ENCODE measurements at regions not wholly inside any gene's neighbourhood (a gene's known extent, or its start where the extent isn't known, plus 50 kb on each side); places are given as distances from the start of the nearest gene placed in this dataset.

DNA sequence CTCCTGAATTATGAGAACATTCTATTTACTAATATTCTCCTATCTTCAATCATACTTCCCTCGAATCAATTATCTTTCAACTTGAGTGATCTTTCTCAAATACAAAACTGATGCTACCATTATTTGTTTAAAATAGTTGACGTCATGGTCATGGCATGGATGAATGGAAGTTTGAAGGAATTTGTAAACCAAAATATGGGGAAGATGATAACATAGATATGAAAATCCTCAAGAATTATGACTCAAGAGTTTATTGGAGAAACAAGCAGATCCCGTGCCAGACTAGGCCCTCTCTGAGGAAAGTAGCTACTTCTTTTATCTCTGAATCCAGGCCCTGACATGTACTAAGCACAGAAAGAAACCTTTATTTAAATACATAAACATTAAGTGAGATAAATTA, 270.4 kb upstream of the MC4R start:
- Histone ChIP-seq H3K27me3 (ENCODE audit: control insufficient read depth in 2 of 2, insufficient read depth in 2 of 2, low read length in 2 of 2) (no peaks in the 10 kb centered on the region), H3K4me1 (replicated peaks in 1 of 2; ENCODE audit: control insufficient read depth in 2 of 2, insufficient read depth in 2 of 2, low read length in 2 of 2) (no peaks in the 10 kb centered on the region), H2AFZ (ENCODE audit: low read depth, low read length) (no peak overlapping the region), H3K4me3 (no peak overlapping the region), H3K4me2 (ENCODE audit: insufficient read depth, low read length) (no peak overlapping the region), H3K9me1 (ENCODE audit: control insufficient read depth, insufficient read depth, low read length) (no peaks in the 10 kb centered on the region), H3K9me3 (replicated peaks; ENCODE audit: control insufficient read depth, insufficient read depth, low read depth, low read length) (no peaks in the 10 kb centered on the region), H3K9ac (ENCODE audit: insufficient read depth in 1 of 2, low read depth in 2 of 2, low read length in 2 of 2) (no peak overlapping the region), H3K79me2 (ENCODE audit: control insufficient read depth, insufficient read depth, low read length) (no peaks in the 10 kb centered on the region), H4K20me1 (replicated peaks; ENCODE audit: control insufficient read depth, insufficient read depth, low read length) (no peaks in the 10 kb centered on the region), H3K36me3 (ENCODE audit: control insufficient read depth, insufficient read depth, low read length) (no peaks in the 10 kb centered on the region), H3K27ac (ENCODE audit: extremely low read depth, low read depth, low read length) (no peak overlapping the region)
- POLR2A ChIA-PET: no interaction called here
- in situ Hi-C loops (cut with MboI) (no loop called here), intact Hi-C loops (cut with micrococcal nuclease) (no loop called here)
- FAIRE-seq (no peak), DNase-seq (ENCODE audit: extremely low read depth in 1 of 4, low spot score in 3 of 4) (no peak), ATAC-seq (no peak)
- 0% methylated on average over 3 of the region's 3 CpGs for WGBS (ENCODE audit: insufficient coverage, low coverage, missing lambda C conversion rate)
- BruUV-seq (replicated peaks): no TSS peak
- TF ChIP-seq CHD4 (IDR thresholded peaks at IDR 0.05; ENCODE audit: insufficient read depth, insufficient replicate concordance, low read depth, low read length, poor library complexity, severe bottlenecking): no peak
- TF ChIP-seq GATA2 (CRISPR knock-in tag; IDR thresholded peaks at IDR 0.05): no peak
- TF ChIP-seq MECOM (CRISPR knock-in tag; IDR thresholded peaks at IDR 0.05): no peak
- TF ChIP-seq STAG1 (CRISPR knock-in tag; IDR thresholded peaks at IDR 0.05; ENCODE audit: borderline replicate concordance): no peak
- no peak for TF ChIP-seq SIRT6 (IDR thresholded peaks at IDR 0.05; ENCODE audit: low read depth, low read length)
- TF ChIP-seq, protein P1, sequence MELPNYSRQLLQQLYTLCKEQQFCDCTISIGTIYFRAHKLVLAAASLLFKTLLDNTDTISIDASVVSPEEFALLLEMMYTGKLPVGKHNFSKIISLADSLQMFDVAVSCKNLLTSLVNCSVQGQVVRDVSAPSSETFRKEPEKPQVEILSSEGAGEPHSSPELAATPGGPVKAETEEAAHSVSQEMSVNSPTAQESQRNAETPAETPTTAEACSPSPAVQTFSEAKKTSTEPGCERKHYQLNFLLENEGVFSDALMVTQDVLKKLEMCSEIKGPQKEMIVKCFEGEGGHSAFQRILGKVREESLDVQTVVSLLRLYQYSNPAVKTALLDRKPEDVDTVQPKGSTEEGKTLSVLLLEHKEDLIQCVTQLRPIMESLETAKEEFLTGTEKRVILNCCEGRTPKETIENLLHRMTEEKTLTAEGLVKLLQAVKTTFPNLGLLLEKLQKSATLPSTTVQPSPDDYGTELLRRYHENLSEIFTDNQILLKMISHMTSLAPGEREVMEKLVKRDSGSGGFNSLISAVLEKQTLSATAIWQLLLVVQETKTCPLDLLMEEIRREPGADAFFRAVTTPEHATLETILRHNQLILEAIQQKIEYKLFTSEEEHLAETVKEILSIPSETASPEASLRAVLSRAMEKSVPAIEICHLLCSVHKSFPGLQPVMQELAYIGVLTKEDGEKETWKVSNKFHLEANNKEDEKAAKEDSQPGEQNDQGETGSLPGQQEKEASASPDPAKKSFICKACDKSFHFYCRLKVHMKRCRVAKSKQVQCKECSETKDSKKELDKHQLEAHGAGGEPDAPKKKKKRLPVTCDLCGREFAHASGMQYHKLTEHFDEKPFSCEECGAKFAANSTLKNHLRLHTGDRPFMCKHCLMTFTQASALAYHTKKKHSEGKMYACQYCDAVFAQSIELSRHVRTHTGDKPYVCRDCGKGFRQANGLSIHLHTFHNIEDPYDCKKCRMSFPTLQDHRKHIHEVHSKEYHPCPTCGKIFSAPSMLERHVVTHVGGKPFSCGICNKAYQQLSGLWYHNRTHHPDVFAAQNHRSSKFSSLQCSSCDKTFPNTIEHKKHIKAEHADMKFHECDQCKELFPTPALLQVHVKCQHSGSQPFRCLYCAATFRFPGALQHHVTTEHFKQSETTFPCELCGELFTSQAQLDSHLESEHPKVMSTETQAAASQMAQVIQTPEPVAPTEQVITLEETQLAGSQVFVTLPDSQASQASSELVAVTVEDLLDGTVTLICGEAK (IDR thresholded peaks at IDR 0.05): no peak
- TF ChIP-seq, protein P1 (CRISPR knock-in tag; IDR thresholded peaks at IDR 0.05): no peak
- TF ChIP-seq TRIM24 (IDR thresholded peaks at IDR 0.05): no peak
- no peak for TF ChIP-seq TCF7L2 (IDR thresholded peaks at IDR 0.05; ENCODE audit: low read depth, low read length)
- no peak for TF ChIP-seq PHF20 (IDR thresholded peaks at IDR 0.05; ENCODE audit: partially characterized antibody)
- CTCF ChIA-PET (ENCODE audit: low intra/inter-chr PET ratio): no interaction called here
